ENCODE measurements at regions not wholly inside any gene's neighbourhood (a gene's known extent, or its start where the extent isn't known, plus 50 kb on each side); places are given as distances from the start of the nearest gene placed in this dataset.

DNA sequence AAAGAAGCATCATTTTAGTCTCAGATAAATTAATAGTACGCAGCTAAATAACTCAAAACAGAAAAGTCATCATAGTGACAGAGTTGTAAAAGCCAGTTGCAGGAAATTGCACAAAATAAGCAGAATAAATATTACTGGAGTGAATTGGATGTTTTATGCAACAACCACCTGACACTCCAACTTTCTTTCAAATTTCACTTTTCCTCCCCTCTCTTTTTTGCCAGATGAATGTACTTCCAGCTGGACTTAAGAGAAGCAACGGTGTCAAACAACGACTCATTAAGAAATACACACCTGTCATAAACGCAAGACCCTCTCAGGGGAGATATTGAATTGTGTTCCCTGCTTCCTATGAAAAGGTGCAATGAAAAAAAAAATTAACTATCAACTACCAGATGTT is 120.2 kb upstream of the HCCS start:
- BruUV-seq (replicated peaks) = no TSS peak
- Histone ChIP-seq H3K56ac (ENCODE audit: extremely low read depth, insufficient read depth, low read length) (no peak overlapping the region), H3K4ac (ENCODE audit: low read depth, low read length) (no peak overlapping the region), H3K9me1 (ENCODE audit: insufficient read depth, low read length) (no peaks in the 10 kb centered on the region), H2BK15ac (ENCODE audit: low read depth, low read length) (no peak overlapping the region), H3K4me1 (ENCODE audit: control insufficient read depth, insufficient read depth, low read length) (no peaks in the 10 kb centered on the region), H3K27ac (ENCODE audit: insufficient read depth, low read length) (no peak overlapping the region), H3K4me3 (ENCODE audit: insufficient read depth, low read depth, low read length) (no peak overlapping the region), H2AK9ac (replicated peaks; ENCODE audit: low read depth, low read length, poor library complexity) (no peak overlapping the region), H3K27me3 (ENCODE audit: control insufficient read depth, insufficient read depth, low read length) (no peaks in the 10 kb centered on the region), H2AK5ac (ENCODE audit: low read depth, low read length) (no peak overlapping the region), H2AFZ (replicated peaks; ENCODE audit: low read length, poor library complexity) (no peak overlapping the region), H4K5ac (ENCODE audit: low read depth, low read length) (no peak overlapping the region), H4K91ac (ENCODE audit: insufficient read depth, low read depth, low read length) (no peak overlapping the region), H2BK5ac (ENCODE audit: low read depth, low read length, poor library complexity, severe bottlenecking) (no peak overlapping the region), H3K9ac (ENCODE audit: low read depth, low read length) (no peak overlapping the region), H3K4me2 (ENCODE audit: low read depth, low read length) (no peak overlapping the region), H3K9me3 (ENCODE audit: control insufficient read depth, insufficient read depth, low read length) (no peaks in the 10 kb centered on the region), H3K23ac (ENCODE audit: low read depth, low read length) (no peak overlapping the region), H3K79me1 (ENCODE audit: low read depth in 1 of 2, low read length in 2 of 2) (no peaks in the 10 kb centered on the region), H3K18ac (ENCODE audit: low read depth, low read length) (no peak overlapping the region), H3K36me3 (ENCODE audit: control insufficient read depth, insufficient read depth, low read length) (no peaks in the 10 kb centered on the region), H2BK20ac (ENCODE audit: low read depth, low read length) (no peak overlapping the region), H3K14ac (replicated peaks; ENCODE audit: low read depth, low read length) (no peak overlapping the region), H4K8ac (ENCODE audit: low read depth in 2 of 2, low read length in 2 of 2) (no peak overlapping the region), H4K20me1 (ENCODE audit: insufficient read depth, low read length) (no peaks in the 10 kb centered on the region), H2BK120ac (ENCODE audit: low read depth, low read length) (no peak overlapping the region)
- DNase-seq = no peak
- intact Hi-C loops (cut with micrococcal nuclease) (no loop called here), dilution Hi-C loops (cut with HindIII; ENCODE audit: low sequenced_read_pairs, unreplicated experiment) (no loop called here), in situ Hi-C loops (cut with MboI; ENCODE audit: low sequenced_read_pairs) (no loop called here)
- WGBS, 2 experiments (ENCODE audit: extremely low coverage in 2 of 2, insufficient read length in 1 of 2) = no CpG with 5 or more reads among the region's 4 CpGs
- no peak for TF ChIP-seq MAZ (IDR thresholded peaks at IDR 0.05; ENCODE audit: borderline replicate concordance, low read depth, low read length)
- ChIA-PET CTCF (no interaction called here), POLR2A (ENCODE audit: unreplicated experiment) (no interaction called here)
- no peak for ATAC-seq (ENCODE audit: low read depth)
